ENCODE measurements at regions not wholly inside any gene's neighbourhood (a gene's known extent, or its start where the extent isn't known, plus 50 kb on each side); places are given as distances from the start of the nearest gene placed in this dataset.

DNA sequence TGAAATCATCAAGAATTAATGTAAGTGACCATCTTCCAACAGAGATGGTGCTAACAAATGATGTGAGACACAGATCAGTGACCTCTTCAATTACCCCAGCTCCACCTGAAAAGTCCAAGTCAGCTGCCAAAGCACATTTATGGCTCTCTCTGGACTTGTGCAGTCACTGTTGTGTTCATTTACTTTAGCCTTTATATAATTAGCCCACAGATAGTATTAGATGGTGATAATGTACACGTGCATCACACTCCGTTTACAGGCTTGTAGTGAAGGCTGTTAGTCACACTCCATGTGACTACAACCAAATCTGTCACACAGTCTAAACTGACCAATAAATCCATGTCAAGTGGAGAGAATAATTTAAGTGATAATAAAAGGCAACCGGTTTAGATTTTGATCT, 331.5 kb upstream of the IL12A start:
- DNase-seq (ENCODE audit: low read depth, low spot score), result no peak
- no peak overlapping the region for H3K4me2 ChIP-seq (ENCODE audit: low read length)
- no peaks in the 10 kb centered on the region for H4K20me1 ChIP-seq (ENCODE audit: insufficient read depth)
- no peak overlapping the region for H2AFZ ChIP-seq (ENCODE audit: low read depth, low read length, poor library complexity, severe bottlenecking)
- no peak overlapping the region for H3K9ac ChIP-seq (ENCODE audit: low read length)
- CTCF ChIA-PET, result no interaction called here
- H3K4me3 ChIP-seq (replicated peaks in 1 of 2; ENCODE audit: low read depth in 1 of 2, low read length in 2 of 2), result no peak overlapping the region
- H3K9me3 ChIP-seq (ENCODE audit: control insufficient read depth in 1 of 2, insufficient read depth in 1 of 2, low read depth in 1 of 2, low read length in 2 of 2), result no peaks in the 10 kb centered on the region
- TF ChIP-seq ZFX (IDR thresholded peaks at IDR 0.05), result no peak
- TF ChIP-seq, protein P1, sequence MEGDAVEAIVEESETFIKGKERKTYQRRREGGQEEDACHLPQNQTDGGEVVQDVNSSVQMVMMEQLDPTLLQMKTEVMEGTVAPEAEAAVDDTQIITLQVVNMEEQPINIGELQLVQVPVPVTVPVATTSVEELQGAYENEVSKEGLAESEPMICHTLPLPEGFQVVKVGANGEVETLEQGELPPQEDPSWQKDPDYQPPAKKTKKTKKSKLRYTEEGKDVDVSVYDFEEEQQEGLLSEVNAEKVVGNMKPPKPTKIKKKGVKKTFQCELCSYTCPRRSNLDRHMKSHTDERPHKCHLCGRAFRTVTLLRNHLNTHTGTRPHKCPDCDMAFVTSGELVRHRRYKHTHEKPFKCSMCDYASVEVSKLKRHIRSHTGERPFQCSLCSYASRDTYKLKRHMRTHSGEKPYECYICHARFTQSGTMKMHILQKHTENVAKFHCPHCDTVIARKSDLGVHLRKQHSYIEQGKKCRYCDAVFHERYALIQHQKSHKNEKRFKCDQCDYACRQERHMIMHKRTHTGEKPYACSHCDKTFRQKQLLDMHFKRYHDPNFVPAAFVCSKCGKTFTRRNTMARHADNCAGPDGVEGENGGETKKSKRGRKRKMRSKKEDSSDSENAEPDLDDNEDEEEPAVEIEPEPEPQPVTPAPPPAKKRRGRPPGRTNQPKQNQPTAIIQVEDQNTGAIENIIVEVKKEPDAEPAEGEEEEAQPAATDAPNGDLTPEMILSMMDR (IDR thresholded peaks at IDR 0.05 in 2 of 3, conservative IDR thresholded peaks at IDR 0.05 in 1 of 3; ENCODE audit: borderline replicate concordance in 1 of 3, insufficient read depth in 1 of 3, low read depth in 2 of 3, low read length in 2 of 3), result no peak
- TF ChIP-seq SIN3A (IDR thresholded peaks at IDR 0.05; ENCODE audit: low read depth), result no peak
- TF ChIP-seq ZNF274 (IDR thresholded peaks at IDR 0.05; ENCODE audit: low read depth, low read length), result no peak
- H3K9me2 ChIP-seq (ENCODE audit: insufficient read depth), result no peaks in the 10 kb centered on the region
- no peaks in the 10 kb centered on the region for H3K27me3 ChIP-seq (ENCODE audit: insufficient read depth, low read length)
- intact Hi-C loops (cut with micrococcal nuclease), result no loop called here
- no TSS peak for BruUV-seq (replicated peaks)
- no peak overlapping the region for H3K27ac ChIP-seq (ENCODE audit: low read depth, low read length)
- POLR2A ChIA-PET, result no interaction called here
- no peaks in the 10 kb centered on the region for H3K79me2 ChIP-seq (ENCODE audit: insufficient read depth, low read length)
- no peak for ATAC-seq
- H3K36me3 ChIP-seq (ENCODE audit: control insufficient read depth in 1 of 2, insufficient read depth in 2 of 2, low read length in 2 of 2), result no peaks in the 10 kb centered on the region
- RAD21 ChIA-PET (ENCODE audit: low non-redundant PET in 1 of 2, low total read pairs in 2 of 2, uncharacterized antibody in 2 of 2, unreplicated experiment in 2 of 2), result no interaction called here
- no peaks in the 10 kb centered on the region for H3K4me1 ChIP-seq (ENCODE audit: control insufficient read depth in 1 of 2, insufficient read depth in 2 of 2, low read length in 2 of 2)

DNA sequence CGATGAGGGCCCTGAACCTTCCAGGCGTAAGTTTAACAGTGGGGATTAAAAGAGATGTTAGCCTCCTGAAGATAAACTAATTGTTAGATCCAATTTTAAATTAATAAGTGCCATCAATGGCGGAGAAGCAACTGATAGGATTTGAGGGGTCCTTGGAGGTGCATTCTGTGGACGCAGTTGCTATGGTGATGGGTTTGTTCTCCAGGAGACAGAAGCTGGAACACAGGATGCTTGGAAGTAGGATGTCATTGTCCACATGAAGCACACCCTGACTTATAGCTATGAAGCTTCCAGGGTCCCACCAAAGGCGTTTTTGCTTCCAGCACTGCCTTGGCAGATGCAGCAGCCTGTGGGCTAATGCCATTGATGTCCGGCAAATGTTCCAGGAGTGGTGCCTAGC, 331.0 kb upstream of the IL12A start:
- no peaks in the 10 kb centered on the region for H3K4me1 ChIP-seq (ENCODE audit: control insufficient read depth in 1 of 2, insufficient read depth in 2 of 2, low read length in 2 of 2)
- H2AFZ ChIP-seq (ENCODE audit: low read depth, low read length, poor library complexity, severe bottlenecking), result no peak overlapping the region
- no peaks in the 10 kb centered on the region for H3K79me2 ChIP-seq (ENCODE audit: insufficient read depth, low read length)
- no peaks in the 10 kb centered on the region for H3K27me3 ChIP-seq (ENCODE audit: insufficient read depth, low read length)
- RAD21 ChIA-PET (ENCODE audit: low non-redundant PET in 1 of 2, low total read pairs in 2 of 2, uncharacterized antibody in 2 of 2, unreplicated experiment in 2 of 2), result no interaction called here
- DNase-seq (ENCODE audit: low read depth, low spot score), result no peak
- CTCF ChIA-PET, result no interaction called here
- H3K27ac ChIP-seq (ENCODE audit: low read depth, low read length), result no peak overlapping the region
- intact Hi-C loops (cut with micrococcal nuclease), result no loop called here
- BruUV-seq (replicated peaks), result no TSS peak
- no peaks in the 10 kb centered on the region for H3K36me3 ChIP-seq (ENCODE audit: control insufficient read depth in 1 of 2, insufficient read depth in 2 of 2, low read length in 2 of 2)
- H3K9ac ChIP-seq (ENCODE audit: low read length), result no peak overlapping the region
- H3K9me2 ChIP-seq (ENCODE audit: insufficient read depth), result no peaks in the 10 kb centered on the region
- no peaks in the 10 kb centered on the region for H4K20me1 ChIP-seq (ENCODE audit: insufficient read depth)
- POLR2A ChIA-PET, result no interaction called here
- ATAC-seq, result no peak
- H3K9me3 ChIP-seq (ENCODE audit: control insufficient read depth in 1 of 2, insufficient read depth in 1 of 2, low read depth in 1 of 2, low read length in 2 of 2), result no peaks in the 10 kb centered on the region
- no peak overlapping the region for H3K4me3 ChIP-seq (replicated peaks in 1 of 2; ENCODE audit: low read depth in 1 of 2, low read length in 2 of 2)
- H3K4me2 ChIP-seq (ENCODE audit: low read length), result no peak overlapping the region
- TF ChIP-seq EZH2phosphoT487 (IDR thresholded peaks at IDR 0.05; ENCODE audit: borderline replicate concordance) (no peak), EGR1 (IDR thresholded peaks at IDR 0.05; ENCODE audit: low read depth) (no peak), EZH2 (IDR thresholded peaks at IDR 0.05) (no peak), JUND (IDR thresholded peaks at IDR 0.05) (no peak), ELF1 (IDR thresholded peaks at IDR 0.05; ENCODE audit: borderline replicate concordance, low read depth) (no peak), RAD21 (IDR thresholded peaks at IDR 0.05; ENCODE audit: low read depth) (no peak)
- TF ChIP-seq, protein P2, sequence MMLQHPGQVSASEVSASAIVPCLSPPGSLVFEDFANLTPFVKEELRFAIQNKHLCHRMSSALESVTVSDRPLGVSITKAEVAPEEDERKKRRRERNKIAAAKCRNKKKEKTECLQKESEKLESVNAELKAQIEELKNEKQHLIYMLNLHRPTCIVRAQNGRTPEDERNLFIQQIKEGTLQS (IDR thresholded peaks at IDR 0.05), result no peak
- TF ChIP-seq, protein P3, sequence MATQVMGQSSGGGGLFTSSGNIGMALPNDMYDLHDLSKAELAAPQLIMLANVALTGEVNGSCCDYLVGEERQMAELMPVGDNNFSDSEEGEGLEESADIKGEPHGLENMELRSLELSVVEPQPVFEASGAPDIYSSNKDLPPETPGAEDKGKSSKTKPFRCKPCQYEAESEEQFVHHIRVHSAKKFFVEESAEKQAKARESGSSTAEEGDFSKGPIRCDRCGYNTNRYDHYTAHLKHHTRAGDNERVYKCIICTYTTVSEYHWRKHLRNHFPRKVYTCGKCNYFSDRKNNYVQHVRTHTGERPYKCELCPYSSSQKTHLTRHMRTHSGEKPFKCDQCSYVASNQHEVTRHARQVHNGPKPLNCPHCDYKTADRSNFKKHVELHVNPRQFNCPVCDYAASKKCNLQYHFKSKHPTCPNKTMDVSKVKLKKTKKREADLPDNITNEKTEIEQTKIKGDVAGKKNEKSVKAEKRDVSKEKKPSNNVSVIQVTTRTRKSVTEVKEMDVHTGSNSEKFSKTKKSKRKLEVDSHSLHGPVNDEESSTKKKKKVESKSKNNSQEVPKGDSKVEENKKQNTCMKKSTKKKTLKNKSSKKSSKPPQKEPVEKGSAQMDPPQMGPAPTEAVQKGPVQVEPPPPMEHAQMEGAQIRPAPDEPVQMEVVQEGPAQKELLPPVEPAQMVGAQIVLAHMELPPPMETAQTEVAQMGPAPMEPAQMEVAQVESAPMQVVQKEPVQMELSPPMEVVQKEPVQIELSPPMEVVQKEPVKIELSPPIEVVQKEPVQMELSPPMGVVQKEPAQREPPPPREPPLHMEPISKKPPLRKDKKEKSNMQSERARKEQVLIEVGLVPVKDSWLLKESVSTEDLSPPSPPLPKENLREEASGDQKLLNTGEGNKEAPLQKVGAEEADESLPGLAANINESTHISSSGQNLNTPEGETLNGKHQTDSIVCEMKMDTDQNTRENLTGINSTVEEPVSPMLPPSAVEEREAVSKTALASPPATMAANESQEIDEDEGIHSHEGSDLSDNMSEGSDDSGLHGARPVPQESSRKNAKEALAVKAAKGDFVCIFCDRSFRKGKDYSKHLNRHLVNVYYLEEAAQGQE (IDR thresholded peaks at IDR 0.05; ENCODE audit: low read depth), result no peak

Data from HCT116 (cell line).